Midbrain (tissue), 1 donor: ENCODE measurements at regions not wholly inside any gene's neighbourhood (a gene's known extent, or its start where the extent isn't known, plus 50 kb on each side); places are given as distances from the start of the nearest gene placed in this dataset.
A peak's percentile ranks its signal among the peaks of the same experiment; 100 is the strongest.
"Not testable (repeated sequence)": the region's sequence is repeated elsewhere in the genome, so short reads cannot be mapped to it uniquely, and the experiment has no call there.

Source experiments
- DNase-seq: peaks from one replicate; lab custom pipeline; 2025; lab: John Stamatoyannopoulos, UW

DNA sequence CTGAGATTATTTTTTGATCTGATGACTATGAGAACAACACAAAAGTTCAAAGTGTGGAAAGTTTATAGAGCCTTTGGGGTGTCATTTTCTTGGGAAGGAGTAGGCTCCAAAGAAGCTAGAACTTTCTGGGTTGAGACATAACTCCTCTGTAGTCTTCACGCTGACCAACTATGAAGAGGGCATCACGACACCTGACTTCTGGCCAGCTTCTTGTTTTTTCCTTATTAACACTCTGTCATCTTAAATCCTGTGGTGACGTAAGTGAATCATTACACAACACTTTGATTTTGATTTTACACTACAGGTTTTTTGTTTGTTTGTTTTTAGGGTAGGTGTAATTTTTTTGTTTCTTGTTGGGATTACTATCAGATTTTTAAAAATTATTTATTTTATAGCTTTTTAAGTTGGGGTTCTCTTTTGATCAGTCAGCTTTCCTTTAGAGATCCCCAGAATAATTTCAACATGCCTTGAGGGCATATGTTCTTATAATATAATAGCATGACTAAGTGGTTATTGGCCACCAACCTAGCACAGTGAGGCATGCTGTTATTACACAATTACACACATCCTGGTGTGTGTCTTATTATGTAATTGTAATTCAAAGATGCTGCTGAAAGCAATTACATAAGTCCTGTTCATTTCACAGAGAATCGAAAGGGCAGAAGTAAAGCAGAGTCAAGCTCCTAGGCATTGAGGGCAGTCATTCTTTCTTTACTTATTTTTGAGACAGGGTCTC lies 281.6 kb upstream of the NOTCH2NLA start:
- not testable (repeated sequence) for DNase-seq

GRCh38 chr1:146504121-146504520 lies 275.3 kb upstream of the NOTCH2NLA start:
- not testable (repeated sequence) for DNase-seq

GRCh38 chr1:146487555-146487954 lies 258.7 kb upstream of the NOTCH2NLA start:
- DNase-seq = not testable (repeated sequence)

- DNase-seq = not testable (repeated sequence)
Observed at GRCh38 chr1:146487155-146487554, 258.3 kb upstream of the NOTCH2NLA start.

DNA sequence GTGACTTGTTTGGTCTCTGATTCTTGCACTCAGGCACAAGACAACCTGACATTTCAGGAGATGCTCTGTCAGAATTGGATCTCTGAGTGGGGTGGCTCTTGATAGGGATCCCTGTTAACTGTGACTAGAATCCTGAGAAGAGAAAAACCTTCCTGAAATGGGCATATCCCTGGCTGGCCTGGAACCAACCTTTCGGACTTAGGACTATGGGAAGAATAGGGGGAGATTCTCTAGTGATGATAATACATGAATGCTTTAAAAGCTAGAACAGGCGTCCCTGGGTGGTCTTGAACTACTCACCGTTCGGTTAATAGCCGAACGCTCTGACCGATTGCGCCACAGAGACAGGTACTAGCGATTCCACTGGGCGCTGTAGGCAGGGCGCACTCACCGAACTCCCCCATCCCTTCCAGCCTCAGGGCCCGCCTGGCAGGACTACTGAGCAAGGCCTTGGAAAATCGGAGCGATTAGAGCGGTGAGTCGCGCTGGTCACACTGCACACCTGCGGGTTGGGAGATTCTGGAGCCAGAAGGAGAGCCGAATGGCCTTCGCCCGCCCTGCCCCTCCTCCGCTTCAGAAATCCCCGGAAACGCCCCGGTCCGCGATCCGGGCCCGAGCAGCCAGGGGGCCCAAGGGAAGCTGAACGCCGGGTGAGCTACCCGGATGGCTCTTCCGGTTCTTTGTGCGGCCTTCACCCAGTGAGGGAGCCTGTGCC lies 257.6 kb upstream of the NOTCH2NLA start:
- DNase-seq = peak; percentile 40

DNA sequence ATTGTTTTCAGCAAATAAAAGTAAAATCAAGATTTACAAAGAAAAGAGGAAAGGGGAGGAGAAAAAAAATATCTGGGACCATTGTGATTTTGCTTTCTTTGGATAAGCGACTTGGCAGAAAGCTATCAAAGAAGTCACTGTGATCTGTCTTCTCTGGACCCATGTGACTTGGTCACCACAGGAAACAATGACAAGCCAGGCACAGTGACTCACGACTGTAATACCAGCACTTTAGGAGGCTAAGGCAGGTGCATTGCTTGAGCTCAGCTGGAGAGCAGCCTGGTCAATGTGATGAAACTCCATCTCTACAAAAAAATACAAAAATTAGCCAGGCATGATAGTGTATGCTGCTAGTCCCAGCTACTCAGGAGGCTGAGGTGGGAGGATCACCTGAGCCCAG lies 255.4 kb upstream of the NOTCH2NLA start:
- not testable (repeated sequence) for DNase-seq

- not testable (repeated sequence) for DNase-seq
Observed at GRCh38 chr1:146479188-146479587, 250.4 kb upstream of the NOTCH2NLA start.

DNA sequence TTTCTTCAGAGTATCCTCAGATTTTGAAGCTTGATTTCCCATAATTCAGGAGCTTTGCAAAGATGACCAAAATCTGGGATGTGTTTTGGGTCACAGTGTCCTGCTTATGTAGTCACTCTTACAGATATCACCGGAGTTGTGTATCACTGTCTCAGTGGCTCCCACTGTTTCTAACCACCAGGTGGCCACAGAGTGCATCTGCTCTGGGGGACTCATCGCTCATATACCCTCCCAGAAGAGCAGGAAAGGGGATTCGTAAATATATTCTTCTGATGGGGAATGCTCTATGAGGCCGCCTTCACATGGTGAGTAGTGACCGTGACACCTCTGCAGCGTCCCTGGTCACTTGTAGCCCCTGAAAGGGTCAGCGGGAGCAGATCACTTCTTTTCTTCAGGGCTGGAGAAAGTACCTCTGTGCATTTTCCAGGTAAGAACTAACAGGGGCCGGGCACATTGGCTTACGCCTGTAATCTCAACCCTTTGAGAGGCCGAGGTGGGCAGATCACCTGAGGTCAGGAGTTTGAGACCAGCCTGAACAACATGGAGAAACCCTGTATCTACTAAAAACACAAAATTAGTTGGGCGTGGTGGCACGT lies 249.4 kb upstream of the NOTCH2NLA start:
- DNase-seq = peak; percentile 23

DNA sequence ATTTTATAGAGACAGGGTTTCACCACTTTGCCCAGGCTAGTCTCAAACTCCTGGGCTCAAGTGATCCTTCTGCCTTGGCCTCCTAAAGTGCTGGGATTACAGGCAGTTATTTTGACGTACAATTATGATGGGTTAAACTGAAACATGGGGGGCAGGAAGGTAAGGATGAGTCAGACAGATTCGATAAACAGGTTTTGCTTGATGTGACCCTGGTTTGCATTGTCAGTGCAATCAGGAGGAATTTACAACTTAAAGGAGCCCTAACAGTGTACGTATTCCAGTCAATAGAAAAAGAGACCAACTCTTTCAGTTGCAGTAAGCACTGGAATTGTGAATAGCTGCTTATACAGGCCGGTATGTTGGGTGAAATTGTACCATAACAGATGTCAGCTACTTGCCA lies 246.3 kb upstream of the NOTCH2NLA start:
- DNase-seq = not testable (repeated sequence)

DNA sequence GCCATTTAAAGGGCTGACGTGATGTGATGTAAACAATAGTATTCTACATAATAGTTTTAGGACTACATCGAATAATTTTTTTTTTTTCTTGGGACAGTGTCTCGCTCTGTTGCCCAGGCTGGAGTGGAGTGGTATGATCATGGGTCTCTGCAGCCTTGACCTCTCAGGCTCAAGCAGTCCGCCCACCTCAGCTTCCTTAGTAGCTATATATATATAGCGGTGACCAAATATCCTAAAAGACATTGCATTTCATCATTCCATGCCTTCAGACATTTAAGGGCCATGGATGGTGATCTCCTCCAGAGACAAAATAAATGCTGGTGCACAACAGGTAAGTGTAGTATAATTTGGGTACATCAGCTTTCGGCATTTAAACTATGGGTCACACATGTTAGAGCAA lies 245.4 kb upstream of the NOTCH2NLA start:
- not testable (repeated sequence) for DNase-seq

GRCh38 chr1:146472192-146472861 lies 243.5 kb upstream of the NOTCH2NLA start:
- DNase-seq = peak; percentile 61

DNA sequence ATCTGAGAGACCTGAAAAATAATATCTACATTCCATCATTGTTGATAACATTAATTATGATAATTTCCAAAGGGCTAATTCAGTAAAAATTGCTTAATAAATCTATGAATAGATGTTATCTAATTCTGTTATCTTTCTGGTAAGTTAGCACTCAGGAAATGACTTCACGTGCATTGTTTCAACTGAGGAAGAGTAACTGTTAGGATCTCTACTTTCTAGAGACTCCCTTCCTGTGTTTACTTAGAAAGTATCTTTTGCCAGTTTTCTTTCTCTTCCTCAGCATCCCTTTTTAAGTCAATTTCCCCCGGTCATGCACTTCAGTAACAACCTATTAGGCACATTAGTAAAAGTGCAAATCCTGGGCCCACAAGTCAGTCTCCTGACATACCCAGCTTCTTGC lies 231.1 kb upstream of the NOTCH2NLA start:
- not testable (repeated sequence) for DNase-seq

DNA sequence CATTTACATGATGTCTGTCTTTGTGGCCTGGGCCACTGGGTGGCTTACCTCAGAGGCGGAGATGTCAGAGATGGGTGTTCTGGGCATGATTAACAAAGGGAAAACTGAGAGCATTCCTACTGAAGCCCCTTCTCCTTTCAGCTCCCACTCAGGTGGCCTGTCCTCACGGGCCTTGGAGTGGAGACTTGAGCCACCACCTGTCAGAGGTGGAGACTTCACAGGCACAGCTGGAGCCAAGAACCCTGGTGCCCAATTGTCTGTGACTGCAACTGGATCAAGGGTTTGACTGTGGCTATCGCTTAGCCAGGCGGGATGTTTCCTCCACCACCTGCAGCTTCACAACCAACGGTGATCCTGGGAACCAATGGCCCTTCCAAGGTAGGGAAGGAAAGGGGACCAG lies 230.5 kb upstream of the NOTCH2NLA start:
- not testable (repeated sequence) for DNase-seq

- DNase-seq = not testable (repeated sequence)
Observed at GRCh38 chr1:146448877-146449246, 220.0 kb upstream of the NOTCH2NLA start.

DNA sequence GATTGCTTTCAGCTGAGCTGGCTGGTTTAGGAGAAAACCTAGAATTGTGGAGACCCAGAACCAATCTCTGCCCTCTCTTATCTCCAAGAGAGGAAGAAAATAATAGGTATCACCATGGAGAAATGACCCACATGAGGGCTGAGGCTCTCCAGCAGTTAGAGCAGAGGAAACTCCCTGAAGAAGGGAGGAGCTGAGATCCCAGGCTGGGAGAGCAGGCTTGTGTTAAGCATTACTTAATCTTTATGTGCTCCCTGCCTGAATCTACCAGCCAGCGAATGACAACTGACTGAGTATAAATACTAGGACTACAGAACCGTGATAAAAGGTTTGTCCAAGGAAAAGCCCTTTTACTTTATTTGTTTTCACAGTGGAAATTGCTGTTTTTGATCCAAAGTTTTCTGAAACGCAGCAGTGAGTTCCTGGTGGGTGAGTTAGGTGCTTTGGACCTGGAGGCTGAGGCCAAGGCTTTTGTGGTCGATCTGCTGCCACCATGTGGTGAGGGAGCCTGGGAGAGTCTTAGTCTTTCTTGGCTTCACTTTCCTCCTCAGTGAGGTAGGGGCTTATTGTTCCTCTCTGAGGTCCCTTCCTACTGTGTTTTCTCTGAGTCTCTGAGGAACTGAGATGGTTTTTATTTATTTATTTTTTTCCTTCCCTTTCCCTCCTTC lies 219.5 kb upstream of the NOTCH2NLA start:
- not testable (repeated sequence) for DNase-seq

DNA sequence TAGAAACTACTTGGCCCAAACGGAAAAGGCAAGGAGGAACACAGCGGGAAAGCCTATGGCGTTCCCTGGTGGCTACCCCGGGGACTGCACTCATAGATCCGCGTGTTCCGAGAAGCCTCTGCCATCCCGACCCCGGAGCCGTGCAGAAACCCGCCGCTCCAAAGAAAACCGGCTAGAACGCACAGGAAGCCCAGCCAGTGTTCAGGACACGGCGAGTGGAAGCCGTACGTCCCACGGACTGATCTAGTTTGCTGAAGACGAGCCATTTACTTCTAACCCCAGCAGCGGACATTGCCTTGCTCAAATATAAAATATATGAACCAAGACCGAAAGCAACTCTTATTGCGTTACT lies 215.0 kb upstream of the NOTCH2NLA start:
- not testable (repeated sequence) for DNase-seq

- DNase-seq = not testable (repeated sequence)
Observed at GRCh38 chr1:146443088-146443870, 214.5 kb upstream of the NOTCH2NLA start.

- DNase-seq = not testable (repeated sequence)
Observed at GRCh38 chr1:146438543-146438942, 209.7 kb upstream of the NOTCH2NLA start.

DNA sequence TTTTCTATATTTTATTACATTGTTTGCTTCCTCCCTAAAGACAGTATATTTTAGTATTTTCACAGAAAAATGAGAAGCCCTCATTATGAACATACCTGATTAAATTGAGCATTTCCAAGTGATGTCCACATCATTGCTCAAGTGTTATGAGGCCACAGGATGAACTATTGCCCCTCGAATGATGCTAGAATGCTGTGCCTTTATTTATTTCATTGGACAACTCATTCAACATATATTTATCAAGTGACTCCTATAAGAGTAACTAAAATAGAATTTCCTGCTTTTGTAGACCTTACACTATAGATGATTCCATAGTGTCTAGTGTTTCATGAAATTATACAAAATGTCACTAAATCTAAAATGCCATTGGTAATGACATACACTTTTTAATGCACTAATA lies 187.8 kb upstream of the NOTCH2NLA start:
- not testable (repeated sequence) for DNase-seq

DNA sequence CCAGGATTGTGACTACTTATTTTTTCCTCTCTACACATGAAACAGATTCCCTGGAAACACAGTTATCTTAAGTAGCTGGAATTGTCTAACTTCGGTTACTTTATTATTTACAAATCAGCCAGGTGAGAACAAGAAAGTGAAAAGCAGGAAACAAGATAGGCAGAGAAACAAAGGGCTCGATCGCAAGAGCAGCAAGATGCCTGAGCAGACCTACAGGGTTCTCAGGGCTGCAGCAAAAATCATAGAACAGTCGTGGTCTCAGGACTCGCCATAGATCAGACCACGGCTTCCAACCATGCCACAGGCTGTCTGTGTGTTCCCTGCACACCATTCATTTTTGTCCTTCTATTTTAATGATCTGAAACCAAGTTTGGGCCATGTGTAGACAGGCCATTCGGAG lies 186.2 kb upstream of the NOTCH2NLA start:
- not testable (repeated sequence) for DNase-seq

GRCh38 chr1:146413911-146414310 lies 185.1 kb upstream of the NOTCH2NLA start:
- not testable (repeated sequence) for DNase-seq
